ENCODE measurements at regions not wholly inside any gene's neighbourhood (a gene's known extent, or its start where the extent isn't known, plus 50 kb on each side); places are given as distances from the start of the nearest gene placed in this dataset.

- Histone ChIP-seq H3K27me3 (no peaks in the 10 kb centered on the region), H3K27ac (no peak overlapping the region), H3K4me1 (no peaks in the 10 kb centered on the region), H3K4me3 (replicated peaks in 1 of 3) (no peak overlapping the region), H3K36me3 (no peaks in the 10 kb centered on the region), H3K9me3 (no peaks in the 10 kb centered on the region)
- DNase-seq: no peak
- TF ChIP-seq POLR2A (IDR thresholded peaks at IDR 0.05) (no peak), CTCF (IDR thresholded peaks at IDR 0.05) (no peak)
- 30 to 54% methylated on average over 1 of the region's 1 CpG for WGBS, 2 donors
- intact Hi-C loops (cut with DNase I): no loop called here
Observed at GRCh38 chr14:79972230-79972629, 239.1 kb downstream of the DIO2 start.

DNA sequence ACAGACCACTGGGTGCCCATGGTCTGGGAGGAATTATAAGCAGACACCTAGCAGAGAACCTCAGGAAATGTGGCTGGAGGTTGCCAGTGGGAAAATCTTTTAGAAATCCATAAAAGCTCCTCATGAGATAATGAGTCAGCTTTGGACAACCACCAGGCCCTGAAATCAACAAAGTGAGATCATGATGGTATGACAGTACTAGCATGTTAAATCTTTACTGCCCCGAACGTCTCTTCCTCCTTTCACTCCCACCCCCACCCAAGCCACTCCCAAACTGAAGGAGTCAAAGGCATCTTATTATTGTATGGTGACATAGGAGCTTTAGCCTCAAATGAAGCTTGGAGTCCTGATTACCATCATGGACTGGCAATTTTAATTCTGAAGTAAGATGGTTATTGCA lies 240.0 kb downstream of the DIO2 start:
- no peaks in the 10 kb centered on the region for H3K36me3 ChIP-seq
- intact Hi-C loops (cut with DNase I): no loop called here
- no peaks in the 10 kb centered on the region for H3K27me3 ChIP-seq
- H3K9me3 ChIP-seq: no peaks in the 10 kb centered on the region
- H3K4me3 ChIP-seq (replicated peaks in 1 of 3): no peak overlapping the region
- TF ChIP-seq POLR2A (IDR thresholded peaks at IDR 0.05): no peak
- WGBS, 2 donors: 72 to 93% methylated on average over 2 of the region's 2 CpGs
- no peaks in the 10 kb centered on the region for H3K4me1 ChIP-seq
- no peak for DNase-seq
- H3K27ac ChIP-seq: no peak overlapping the region

DNA sequence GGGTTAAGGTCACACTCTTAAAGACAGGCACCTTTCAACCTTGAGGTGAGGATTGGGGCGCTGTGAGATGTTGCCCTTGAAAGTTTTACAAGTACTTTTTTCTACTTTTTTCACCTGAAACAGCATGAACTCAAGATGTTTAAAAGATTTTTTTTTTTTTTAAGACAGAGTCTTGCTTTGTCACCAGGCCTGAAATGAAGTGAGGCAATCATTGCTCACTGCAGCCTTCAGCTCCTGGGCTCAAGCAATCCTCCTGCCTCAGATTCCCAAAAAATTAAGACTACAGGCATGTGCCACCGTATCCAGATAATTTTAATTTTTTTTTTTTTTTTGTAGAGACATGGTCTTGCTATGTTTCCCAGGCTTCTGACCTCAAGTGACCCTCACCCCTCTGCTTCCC lies 243.9 kb downstream of the DIO2 start:
- DNase-seq: no peak
- Histone ChIP-seq H3K27me3 (no peaks in the 10 kb centered on the region), H3K36me3 (no peaks in the 10 kb centered on the region), H3K27ac (no peak overlapping the region), H3K4me3 (replicated peaks in 1 of 3) (no peak overlapping the region), H3K4me1 (no peaks in the 10 kb centered on the region), H3K9me3 (no peaks in the 10 kb centered on the region)
- 50 to 73% methylated on average over 2 of the region's 2 CpGs for WGBS, 2 donors
- no peak for TF ChIP-seq POLR2A (IDR thresholded peaks at IDR 0.05)
- no peak for TF ChIP-seq CTCF (IDR thresholded peaks at IDR 0.05)
- intact Hi-C loops (cut with DNase I): no loop called here

DNA sequence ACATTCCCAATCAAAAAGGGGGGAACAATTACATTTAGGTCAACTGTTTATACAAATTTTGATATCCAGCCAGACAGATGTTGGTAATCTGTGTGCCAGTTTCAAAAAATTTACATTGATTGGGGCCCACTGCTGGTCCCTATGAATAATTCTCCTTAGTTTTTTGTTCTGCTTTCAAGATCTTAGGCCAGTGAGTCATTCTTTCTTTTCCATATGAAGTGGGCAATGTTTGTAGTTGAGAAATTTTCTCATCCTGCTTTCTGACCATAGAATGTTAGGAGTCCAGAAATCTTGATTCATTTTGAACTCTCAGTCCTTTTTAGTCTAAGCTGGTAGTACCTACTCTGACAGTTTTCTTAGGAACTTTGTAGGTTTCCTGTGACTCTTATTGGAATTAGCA lies 244.3 kb downstream of the DIO2 start:
- no peaks in the 10 kb centered on the region for H3K36me3 ChIP-seq
- H3K27ac ChIP-seq: no peak overlapping the region
- H3K4me3 ChIP-seq (replicated peaks in 1 of 3): no peak overlapping the region
- H3K4me1 ChIP-seq: no peaks in the 10 kb centered on the region
- TF ChIP-seq CTCF (IDR thresholded peaks at IDR 0.05) (no peak), POLR2A (IDR thresholded peaks at IDR 0.05) (no peak)
- H3K9me3 ChIP-seq: no peaks in the 10 kb centered on the region
- intact Hi-C loops (cut with DNase I): no loop called here
- no peak for DNase-seq
- no peaks in the 10 kb centered on the region for H3K27me3 ChIP-seq

- TF ChIP-seq CTCF (IDR thresholded peaks at IDR 0.05) (no peak), POLR2A (IDR thresholded peaks at IDR 0.05) (no peak)
- H3K4me3 ChIP-seq (replicated peaks in 1 of 3): no peak overlapping the region
- intact Hi-C loops (cut with DNase I): no loop called here
- DNase-seq: no peak
- no peaks in the 10 kb centered on the region for H3K27me3 ChIP-seq
- no peak overlapping the region for H3K27ac ChIP-seq
- H3K36me3 ChIP-seq: no peaks in the 10 kb centered on the region
- no peaks in the 10 kb centered on the region for H3K9me3 ChIP-seq
- no peaks in the 10 kb centered on the region for H3K4me1 ChIP-seq
- 93 to 97% methylated on average over 2 of the region's 2 CpGs for WGBS, 2 donors
Observed at GRCh38 chr14:79965896-79966295, 245.4 kb downstream of the DIO2 start.

DNA sequence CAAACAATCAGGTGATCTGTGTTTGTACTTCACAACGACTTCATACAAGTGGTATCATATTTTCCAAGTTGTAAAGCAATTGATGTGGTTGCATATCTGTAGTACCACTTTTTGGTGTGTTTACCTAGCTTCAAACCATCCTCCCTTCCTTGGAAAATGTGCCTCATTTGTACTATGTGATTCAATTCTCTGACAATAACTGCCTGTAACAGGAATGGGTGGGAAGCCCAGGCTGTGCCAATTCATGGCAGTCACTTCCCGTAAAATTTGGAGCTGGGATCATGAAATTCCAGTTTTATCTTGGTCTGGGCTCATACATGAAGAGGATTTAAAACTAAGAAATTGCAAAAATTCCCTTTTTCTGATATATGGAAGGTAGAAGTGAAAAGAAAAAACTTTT lies 250.1 kb downstream of the DIO2 start:
- Histone ChIP-seq H3K4me3 (replicated peaks in 1 of 3) (no peak overlapping the region), H3K27me3 (no peaks in the 10 kb centered on the region), H3K4me1 (no peaks in the 10 kb centered on the region), H3K27ac (no peak overlapping the region), H3K9me3 (no peaks in the 10 kb centered on the region), H3K36me3 (no peaks in the 10 kb centered on the region)
- intact Hi-C loops (cut with DNase I): no loop called here
- 64 to 78% methylated on average over 2 of the region's 2 CpGs for WGBS, 2 donors
- DNase-seq: no peak
- no peak for TF ChIP-seq CTCF (IDR thresholded peaks at IDR 0.05)
